ENCODE measurements at regions not wholly inside any gene's neighbourhood (a gene's known extent, or its start where the extent isn't known, plus 50 kb on each side); places are given as distances from the start of the nearest gene placed in this dataset.

- TF ChIP-seq CTCF (IDR thresholded peaks at IDR 0.05) = no peak
- Histone ChIP-seq H3K27ac (no peak overlapping the region), H3K9ac (ENCODE audit: low read depth in 2 of 2, low read length in 2 of 2) (no peak overlapping the region), H3K27me3 (no peaks in the 10 kb centered on the region), H3K9me3 (no peaks in the 10 kb centered on the region), H3K36me3 (no peaks in the 10 kb centered on the region), H3K4me1 (no peaks in the 10 kb centered on the region), H3K4me3 (no peak overlapping the region)
- no peak for DNase-seq
- intact Hi-C loops (cut with DNase I) = no loop called here
Measured at GRCh38 chr18:76260941-76261472, 234.0 kb downstream of the ZNF516 start.

GRCh38 chr18:76259711-76260110 lies 235.3 kb downstream of the ZNF516 start:
- Histone ChIP-seq H3K4me1 (no peaks in the 10 kb centered on the region), H3K9ac (ENCODE audit: low read depth in 2 of 2, low read length in 2 of 2) (no peak overlapping the region), H3K27me3 (no peaks in the 10 kb centered on the region), H3K27ac (no peak overlapping the region), H3K36me3 (no peaks in the 10 kb centered on the region), H3K9me3 (no peaks in the 10 kb centered on the region), H3K4me3 (no peak overlapping the region)
- DNase-seq = no peak
- TF ChIP-seq CTCF (IDR thresholded peaks at IDR 0.05) = no peak
- intact Hi-C loops (cut with DNase I) = no loop called here

- intact Hi-C loops (cut with DNase I) = no loop called here
- Histone ChIP-seq H3K9ac (ENCODE audit: low read depth in 2 of 2, low read length in 2 of 2) (no peak overlapping the region), H3K36me3 (no peaks in the 10 kb centered on the region), H3K4me3 (no peak overlapping the region), H3K27ac (no peak overlapping the region), H3K9me3 (no peaks in the 10 kb centered on the region), H3K27me3 (no peaks in the 10 kb centered on the region), H3K4me1 (no peaks in the 10 kb centered on the region)
- no peak for TF ChIP-seq CTCF (IDR thresholded peaks at IDR 0.05)
- DNase-seq = no peak
Measured at GRCh38 chr18:76259096-76259495, 235.9 kb downstream of the ZNF516 start.

GRCh38 chr18:76258209-76258608 lies 236.8 kb downstream of the ZNF516 start:
- Histone ChIP-seq H3K27me3 (no peaks in the 10 kb centered on the region), H3K36me3 (no peaks in the 10 kb centered on the region), H3K9ac (ENCODE audit: low read depth in 2 of 2, low read length in 2 of 2) (no peak overlapping the region), H3K4me1 (no peaks in the 10 kb centered on the region), H3K27ac (no peak overlapping the region), H3K4me3 (no peak overlapping the region), H3K9me3 (no peaks in the 10 kb centered on the region)
- no peak for DNase-seq
- TF ChIP-seq CTCF (IDR thresholded peaks at IDR 0.05) = no peak
- intact Hi-C loops (cut with DNase I) = no loop called here

- Histone ChIP-seq H3K9me3 (no peaks in the 10 kb centered on the region), H3K27ac (no peak overlapping the region), H3K4me1 (no peaks in the 10 kb centered on the region), H3K9ac (ENCODE audit: low read depth in 2 of 2, low read length in 2 of 2) (no peak overlapping the region), H3K4me3 (no peak overlapping the region), H3K36me3 (no peaks in the 10 kb centered on the region), H3K27me3 (no peaks in the 10 kb centered on the region)
- intact Hi-C loops (cut with DNase I) = no loop called here
- no peak for TF ChIP-seq CTCF (IDR thresholded peaks at IDR 0.05)
- no peak for DNase-seq
Measured at GRCh38 chr18:76255070-76255683, 239.9 kb downstream of the ZNF516 start.
